AG09319 (cell line): ENCODE measurements at regions not wholly inside any gene's neighbourhood (a gene's known extent, or its start where the extent isn't known, plus 50 kb on each side); places are given as distances from the start of the nearest gene placed in this dataset.
"Not testable (repeated sequence)": the region's sequence is repeated elsewhere in the genome, so short reads cannot be mapped to it uniquely, and the experiment has no call there.

Experiments
- DNase-seq: peaks from one replicate; pipeline ENCODE4 v3.0.0-alpha.2; 2010; ENCODE audit warnings: low read depth; ENCODE audit errors: extremely low read depth
- CTCF ChIP-seq: IDR thresholded peaks from 2 replicates; pipeline ENCODE4 v1.5.1; 2011; ENCODE audit warnings: low read depth, mild to moderate bottlenecking, inconsistent platforms, low read length, moderate library complexity

GRCh38 chr18:11458447-11458846, 150.9 kb upstream of the SLC35G4 start:
- DNase-seq = no peak
- no peak for TF ChIP-seq CTCF

- not testable (repeated sequence) for DNase-seq
These were observed 151.5 kb upstream of the SLC35G4 start for GRCh38 chr18:11457853-11458252.

- DNase-seq = no peak
- TF ChIP-seq CTCF = no peak
These were observed 155.4 kb upstream of the SLC35G4 start for GRCh38 chr18:11454040-11454439.

GRCh38 chr18:11444169-11444568, 165.2 kb upstream of the SLC35G4 start:
- not testable (repeated sequence) for DNase-seq

- no peak for TF ChIP-seq CTCF
These were observed 172.3 kb upstream of the SLC35G4 start for GRCh38 chr18:11437046-11437445.

GRCh38 chr18:11432360-11432811, 177.0 kb upstream of the SLC35G4 start:
- no peak for DNase-seq
- no peak for TF ChIP-seq CTCF

More at GRCh38 chr18:11437046-11437445, 172.3 kb upstream of the SLC35G4 start:
- no peak for DNase-seq

- no peak for TF ChIP-seq CTCF
These were observed 179.5 kb upstream of the SLC35G4 start for GRCh38 chr18:11429876-11430275.

GRCh38 chr18:11425211-11425610, 184.2 kb upstream of the SLC35G4 start:
- DNase-seq = no peak
- TF ChIP-seq CTCF = no peak

More at GRCh38 chr18:11429876-11430275, 179.5 kb upstream of the SLC35G4 start:
- DNase-seq = no peak
